ENCODE measurements at regions not wholly inside any gene's neighbourhood (a gene's known extent, or its start where the extent isn't known, plus 50 kb on each side); places are given as distances from the start of the nearest gene placed in this dataset.

GRCh38 chr5:179430193-179431175 lies 85.2 kb upstream of the ADAMTS2 start:
- DNase-seq (ENCODE audit: low read depth): no peak

GRCh38 chr5:179427676-179428056 lies 82.4 kb upstream of the ADAMTS2 start:
- DNase-seq (ENCODE audit: low read depth): no peak

- DNase-seq (ENCODE audit: low read depth): no peak
These were observed 81.9 kb upstream of the ADAMTS2 start for GRCh38 chr5:179427032-179427675.

GRCh38 chr5:179422908-179423481 lies 77.7 kb upstream of the ADAMTS2 start:
- no peak for DNase-seq (ENCODE audit: low read depth)

GRCh38 chr5:179422213-179422855 lies 77.1 kb upstream of the ADAMTS2 start:
- DNase-seq (ENCODE audit: low read depth): no peak

- DNase-seq (ENCODE audit: low read depth): peak; percentile 6
These were observed 76.1 kb upstream of the ADAMTS2 start for GRCh38 chr5:179421144-179421901.

GRCh38 chr5:179420476-179420875 lies 75.2 kb upstream of the ADAMTS2 start:
- DNase-seq (ENCODE audit: low read depth): no peak

GRCh38 chr5:179418972-179419371 lies 73.7 kb upstream of the ADAMTS2 start:
- DNase-seq (ENCODE audit: low read depth): no peak

- no peak for DNase-seq (ENCODE audit: low read depth)
These were observed 72.4 kb upstream of the ADAMTS2 start for GRCh38 chr5:179417696-179418095.

- DNase-seq (ENCODE audit: low read depth): no peak
These were observed 71.8 kb upstream of the ADAMTS2 start for GRCh38 chr5:179417016-179417415.

GRCh38 chr5:179416114-179416822 lies 71.0 kb upstream of the ADAMTS2 start:
- DNase-seq (ENCODE audit: low read depth): no peak

GRCh38 chr5:179415291-179416060 lies 70.2 kb upstream of the ADAMTS2 start:
- no peak for DNase-seq (ENCODE audit: low read depth)

- no peak for DNase-seq (ENCODE audit: low read depth)
These were observed 69.4 kb upstream of the ADAMTS2 start for GRCh38 chr5:179414459-179415261.

- no peak for DNase-seq (ENCODE audit: low read depth)
These were observed 68.6 kb upstream of the ADAMTS2 start for GRCh38 chr5:179413711-179414458.

- DNase-seq (ENCODE audit: low read depth): no peak
These were observed 67.9 kb upstream of the ADAMTS2 start for GRCh38 chr5:179413086-179413690.

- DNase-seq (ENCODE audit: low read depth): no peak
These were observed 66.0 kb upstream of the ADAMTS2 start for GRCh38 chr5:179411161-179411841.
